Progenitor cell of endocrine pancreas (in vitro differentiated cells): ENCODE measurements at regions not wholly inside any gene's neighbourhood (a gene's known extent, or its start where the extent isn't known, plus 50 kb on each side); places are given as distances from the start of the nearest gene placed in this dataset.
A peak's percentile ranks its signal among the peaks of the same experiment; 100 is the strongest.

Source experiments
- DNase-seq: peaks from one replicate; pipeline ENCODE4 v3.0.0; 2021; ENCODE audit warnings: low spot score; ENCODE audit not compliant: unreplicated experiment
- H3K27ac Mint-ChIP-seq: 2 replicates; pipeline ENCODE4 v1.8.0; 2021; ENCODE audit warnings: mild to moderate bottlenecking, moderate library complexity, mixed read lengths
- H3K27me3 Mint-ChIP-seq: 2 replicates; pipeline ENCODE4 v1.8.0; 2021; ENCODE audit warnings: mixed read lengths
- H3K36me3 Mint-ChIP-seq: 2 replicates; pipeline ENCODE4 v1.8.0; 2022; ENCODE audit warnings: mixed read lengths; ENCODE audit not compliant: insufficient read depth
- H3K4me1 Mint-ChIP-seq: 2 replicates; pipeline ENCODE4 v1.8.0; 2021; ENCODE audit warnings: low read depth, mixed read lengths
- H3K4me3 Mint-ChIP-seq: 2 replicates; pipeline ENCODE4 v1.8.0; 2021; ENCODE audit warnings: low read depth, mild to moderate bottlenecking, moderate library complexity, mixed read lengths
- H3K9me3 Mint-ChIP-seq: 2 replicates; pipeline ENCODE4 v1.8.0; 2021; ENCODE audit warnings: low read depth, mixed read lengths
- TF ChIP-seq, protein P1 (sequence below): fragments of 200-600 bp; sonication (generic); IDR thresholded peaks from one replicate; pipeline ENCODE4 v1.5.0; 2021; ENCODE audit warnings: antibody characterized with exemption, mild to moderate bottlenecking; ENCODE audit not compliant: unreplicated experiment

DNA sequence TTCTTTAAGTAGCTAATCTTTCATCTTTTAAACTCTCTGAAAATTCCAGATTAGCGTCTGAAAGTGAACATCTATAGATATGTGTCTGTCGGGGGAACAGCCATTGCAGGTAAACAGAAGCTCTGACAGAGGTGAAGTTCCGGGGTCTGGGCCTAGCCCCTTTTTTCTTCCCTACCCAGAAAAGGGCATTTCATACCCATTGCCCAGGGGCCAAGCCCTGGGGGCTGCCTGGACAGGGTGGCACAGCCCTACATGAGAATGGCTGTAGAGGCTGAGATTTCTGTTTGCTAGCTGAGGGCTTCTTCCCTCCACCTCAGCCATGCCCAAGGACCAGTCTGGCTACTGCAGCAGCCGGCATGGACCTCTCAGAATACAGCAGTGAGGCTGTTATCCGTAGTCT, 327.0 kb upstream of the PLET1 start:
- H3K4me3 Mint-ChIP-seq, result no peak overlapping the region
- peaks cover 28% of the 10 kb centered on the region for H3K27me3 Mint-ChIP-seq
- H3K9me3 Mint-ChIP-seq, result no peaks in the 10 kb centered on the region
- TF ChIP-seq, protein P1, sequence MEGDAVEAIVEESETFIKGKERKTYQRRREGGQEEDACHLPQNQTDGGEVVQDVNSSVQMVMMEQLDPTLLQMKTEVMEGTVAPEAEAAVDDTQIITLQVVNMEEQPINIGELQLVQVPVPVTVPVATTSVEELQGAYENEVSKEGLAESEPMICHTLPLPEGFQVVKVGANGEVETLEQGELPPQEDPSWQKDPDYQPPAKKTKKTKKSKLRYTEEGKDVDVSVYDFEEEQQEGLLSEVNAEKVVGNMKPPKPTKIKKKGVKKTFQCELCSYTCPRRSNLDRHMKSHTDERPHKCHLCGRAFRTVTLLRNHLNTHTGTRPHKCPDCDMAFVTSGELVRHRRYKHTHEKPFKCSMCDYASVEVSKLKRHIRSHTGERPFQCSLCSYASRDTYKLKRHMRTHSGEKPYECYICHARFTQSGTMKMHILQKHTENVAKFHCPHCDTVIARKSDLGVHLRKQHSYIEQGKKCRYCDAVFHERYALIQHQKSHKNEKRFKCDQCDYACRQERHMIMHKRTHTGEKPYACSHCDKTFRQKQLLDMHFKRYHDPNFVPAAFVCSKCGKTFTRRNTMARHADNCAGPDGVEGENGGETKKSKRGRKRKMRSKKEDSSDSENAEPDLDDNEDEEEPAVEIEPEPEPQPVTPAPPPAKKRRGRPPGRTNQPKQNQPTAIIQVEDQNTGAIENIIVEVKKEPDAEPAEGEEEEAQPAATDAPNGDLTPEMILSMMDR, result no peak
- no peak overlapping the region for H3K27ac Mint-ChIP-seq
- peaks cover 8% of the 10 kb centered on the region for H3K4me1 Mint-ChIP-seq
- no peak for DNase-seq
- no peaks in the 10 kb centered on the region for H3K36me3 Mint-ChIP-seq

- peaks cover 6% of the 10 kb centered on the region for H3K4me1 Mint-ChIP-seq
- no peaks in the 10 kb centered on the region for H3K36me3 Mint-ChIP-seq
- DNase-seq, result peak; percentile 30
- H3K27ac Mint-ChIP-seq, result no peak overlapping the region
- peaks cover 28% of the 10 kb centered on the region for H3K27me3 Mint-ChIP-seq
- H3K9me3 Mint-ChIP-seq, result no peaks in the 10 kb centered on the region
- H3K4me3 Mint-ChIP-seq, result no peak overlapping the region
- TF ChIP-seq, protein P1, result peak; percentile 77
Measured at GRCh38 chr11:112588252-112588694, 327.6 kb upstream of the PLET1 start.

GRCh38 chr11:112589155-112589554, 328.5 kb upstream of the PLET1 start:
- Mint-ChIP-seq H3K4me1 (peaks cover 2% of the 10 kb centered on the region), H3K27ac (no peak overlapping the region), H3K27me3 (peaks cover 28% of the 10 kb centered on the region), H3K36me3 (no peaks in the 10 kb centered on the region), H3K4me3 (no peak overlapping the region), H3K9me3 (no peaks in the 10 kb centered on the region)
- TF ChIP-seq, protein P1, result no peak
- no peak for DNase-seq

GRCh38 chr11:112590764-112591163, 330.1 kb upstream of the PLET1 start:
- no peak overlapping the region for H3K27ac Mint-ChIP-seq
- TF ChIP-seq, protein P1, result no peak
- peaks cover 4% of the 10 kb centered on the region for H3K9me3 Mint-ChIP-seq
- DNase-seq, result no peak
- no peak overlapping the region for H3K4me3 Mint-ChIP-seq
- H3K27me3 Mint-ChIP-seq, result peaks cover 19% of the 10 kb centered on the region
- peaks cover 2% of the 10 kb centered on the region for H3K4me1 Mint-ChIP-seq
- no peaks in the 10 kb centered on the region for H3K36me3 Mint-ChIP-seq

GRCh38 chr11:112593440-112593839, 332.8 kb upstream of the PLET1 start:
- TF ChIP-seq, protein P1, result no peak
- Mint-ChIP-seq H3K27me3 (peaks cover 11% of the 10 kb centered on the region), H3K4me1 (no peaks in the 10 kb centered on the region), H3K4me3 (no peak overlapping the region), H3K9me3 (peaks cover 4% of the 10 kb centered on the region), H3K27ac (no peak overlapping the region), H3K36me3 (no peaks in the 10 kb centered on the region)
- DNase-seq, result no peak
